ENCODE measurements at regions not wholly inside any gene's neighbourhood (a gene's known extent, or its start where the extent isn't known, plus 50 kb on each side); places are given as distances from the start of the nearest gene placed in this dataset.

DNA sequence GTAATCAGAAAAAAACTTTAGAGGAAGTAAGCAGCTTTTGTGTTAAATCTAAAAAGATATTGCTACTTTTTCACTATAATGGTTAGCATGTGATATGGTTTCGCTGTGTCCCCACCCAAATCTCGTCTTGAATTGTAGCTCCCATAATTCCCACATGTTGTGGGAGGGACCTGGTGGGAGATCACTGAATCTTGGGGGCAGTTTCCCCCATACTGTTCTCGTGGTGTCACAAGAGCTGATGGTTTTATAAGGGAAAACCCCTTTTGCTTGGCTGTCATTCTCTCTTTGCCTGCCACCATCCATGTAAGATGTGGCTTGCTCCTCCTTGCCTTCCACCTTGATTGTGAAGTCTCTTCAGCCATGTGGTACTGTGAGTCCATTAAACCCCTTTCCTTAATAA lies 117.1 kb downstream of the KCNJ2 start:
- TF ChIP-seq POLR2A (IDR thresholded peaks at IDR 0.05; ENCODE audit: low read depth, low read length) (no peak), TAF1 (IDR thresholded peaks at IDR 0.05; ENCODE audit: low read depth, low read length) (no peak), POLR2AphosphoS5 (IDR thresholded peaks at IDR 0.05; ENCODE audit: low read depth, low read length) (no peak), POU2F2 (IDR thresholded peaks at IDR 0.05; ENCODE audit: low read depth, low read length) (no peak), SPI1 (IDR thresholded peaks at IDR 0.05; ENCODE audit: low read depth, low read length) (no peak), PAX5 (IDR thresholded peaks at IDR 0.05; ENCODE audit: insufficient read depth, low read length, severe bottlenecking) (no peak)
